ENCODE measurements at regions not wholly inside any gene's neighbourhood (a gene's known extent, or its start where the extent isn't known, plus 50 kb on each side); places are given as distances from the start of the nearest gene placed in this dataset.

DNA sequence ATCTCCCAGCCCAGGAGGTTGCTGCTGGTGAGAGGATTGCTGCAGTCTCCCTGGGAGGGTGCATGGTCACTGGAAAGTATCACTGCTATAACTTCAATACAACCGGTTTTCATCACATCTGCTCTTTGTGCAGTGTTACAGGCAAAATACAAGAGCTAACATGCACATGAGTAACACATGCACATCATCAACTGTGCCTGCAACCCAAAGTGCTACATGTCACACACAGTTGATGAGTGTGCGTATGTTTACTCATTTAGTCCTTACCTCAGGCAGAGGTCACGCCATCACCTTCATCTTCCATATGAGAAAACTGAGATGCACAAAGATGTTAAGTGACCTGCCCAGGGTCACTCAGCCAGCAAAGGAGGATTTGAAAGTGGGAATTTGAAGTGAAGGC lies 277.7 kb downstream of the FAM72C start:
- Histone ChIP-seq H3K4me3 (no peak overlapping the region), H3K27me3 (peaks cover 0 to 7% of the 10 kb centered on the region in 2 donors), H3K9me3 (no peaks in the 10 kb centered on the region), H3K27ac (no peak overlapping the region), H3K36me3 (no peaks in the 10 kb centered on the region), H3K4me1 (no peaks in the 10 kb centered on the region)
- TF ChIP-seq, protein P1, sequence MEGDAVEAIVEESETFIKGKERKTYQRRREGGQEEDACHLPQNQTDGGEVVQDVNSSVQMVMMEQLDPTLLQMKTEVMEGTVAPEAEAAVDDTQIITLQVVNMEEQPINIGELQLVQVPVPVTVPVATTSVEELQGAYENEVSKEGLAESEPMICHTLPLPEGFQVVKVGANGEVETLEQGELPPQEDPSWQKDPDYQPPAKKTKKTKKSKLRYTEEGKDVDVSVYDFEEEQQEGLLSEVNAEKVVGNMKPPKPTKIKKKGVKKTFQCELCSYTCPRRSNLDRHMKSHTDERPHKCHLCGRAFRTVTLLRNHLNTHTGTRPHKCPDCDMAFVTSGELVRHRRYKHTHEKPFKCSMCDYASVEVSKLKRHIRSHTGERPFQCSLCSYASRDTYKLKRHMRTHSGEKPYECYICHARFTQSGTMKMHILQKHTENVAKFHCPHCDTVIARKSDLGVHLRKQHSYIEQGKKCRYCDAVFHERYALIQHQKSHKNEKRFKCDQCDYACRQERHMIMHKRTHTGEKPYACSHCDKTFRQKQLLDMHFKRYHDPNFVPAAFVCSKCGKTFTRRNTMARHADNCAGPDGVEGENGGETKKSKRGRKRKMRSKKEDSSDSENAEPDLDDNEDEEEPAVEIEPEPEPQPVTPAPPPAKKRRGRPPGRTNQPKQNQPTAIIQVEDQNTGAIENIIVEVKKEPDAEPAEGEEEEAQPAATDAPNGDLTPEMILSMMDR (IDR thresholded peaks at IDR 0.05): no peak
- no peak for DNase-seq (ENCODE audit: low spot score)

DNA sequence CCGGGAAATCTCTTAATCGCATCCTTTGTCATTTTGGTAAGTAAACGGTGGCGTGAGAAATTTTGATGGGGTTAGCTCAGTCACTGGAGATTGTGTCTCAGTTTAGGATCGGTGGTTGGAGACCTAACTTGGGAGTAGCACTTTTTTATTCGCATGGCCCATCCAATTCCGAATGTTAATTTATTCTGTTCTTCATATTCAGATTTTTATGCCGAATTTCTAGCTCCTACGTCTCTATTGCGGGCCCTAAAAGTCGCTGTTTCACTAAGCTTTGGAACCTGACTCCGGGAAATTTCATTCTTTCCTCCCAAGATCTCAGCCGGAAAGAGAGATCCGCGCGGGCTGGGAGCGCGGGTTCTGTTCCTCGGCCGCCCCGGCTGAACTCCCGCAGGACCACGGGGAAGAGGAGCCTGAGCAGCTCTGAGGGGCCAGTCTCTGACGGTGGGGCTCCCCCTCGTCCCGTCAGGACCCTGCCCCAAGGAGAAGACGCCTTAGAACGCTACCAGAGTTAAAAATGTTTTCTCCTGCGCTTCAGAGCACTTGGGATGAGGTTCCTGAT lies 279.7 kb downstream of the FAM72C start:
- no peak overlapping the region for H3K27ac ChIP-seq
- H3K9me3 ChIP-seq: no peaks in the 10 kb centered on the region
- no peaks in the 10 kb centered on the region for H3K4me1 ChIP-seq
- peaks cover 0 to 2% of the 10 kb centered on the region in 2 donors for H3K27me3 ChIP-seq
- no peak overlapping the region for H3K4me3 ChIP-seq
- no peak for DNase-seq (ENCODE audit: low spot score)
- no peaks in the 10 kb centered on the region for H3K36me3 ChIP-seq
- TF ChIP-seq, protein P1 (IDR thresholded peaks at IDR 0.05): no peak

DNA sequence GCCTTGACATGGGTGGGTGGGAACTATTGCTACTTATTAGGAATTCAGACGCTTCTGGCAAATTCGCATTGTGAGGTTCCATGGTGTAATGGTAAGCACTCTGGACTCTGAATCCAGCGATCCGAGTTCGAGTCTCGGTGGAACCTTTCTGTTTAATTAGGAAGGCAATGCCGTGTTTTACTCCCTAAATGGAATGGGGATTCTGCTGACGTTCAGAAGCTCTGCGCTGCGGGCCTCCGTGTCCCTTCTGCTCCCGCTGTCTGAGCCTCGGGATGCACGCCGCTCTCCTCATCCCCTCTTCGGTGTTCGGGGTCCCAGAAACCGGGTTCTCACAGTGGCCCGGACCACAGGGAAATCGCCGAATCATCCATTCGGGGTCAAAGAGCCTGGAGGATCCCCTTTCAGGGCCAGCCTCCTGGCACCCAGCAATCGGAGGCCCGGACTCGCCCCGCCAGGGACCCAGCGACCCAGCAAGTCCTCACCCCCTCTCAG lies 280.3 kb downstream of the FAM72C start:
- H3K27ac ChIP-seq: no peak overlapping the region
- DNase-seq (ENCODE audit: low spot score): no peak
- H3K36me3 ChIP-seq: no peaks in the 10 kb centered on the region
- no peak overlapping the region for H3K4me3 ChIP-seq
- H3K9me3 ChIP-seq: no peaks in the 10 kb centered on the region
- peaks cover 0 to 2% of the 10 kb centered on the region in 2 donors for H3K27me3 ChIP-seq
- TF ChIP-seq, protein P1 (IDR thresholded peaks at IDR 0.05): no peak
- no peaks in the 10 kb centered on the region for H3K4me1 ChIP-seq

DNA sequence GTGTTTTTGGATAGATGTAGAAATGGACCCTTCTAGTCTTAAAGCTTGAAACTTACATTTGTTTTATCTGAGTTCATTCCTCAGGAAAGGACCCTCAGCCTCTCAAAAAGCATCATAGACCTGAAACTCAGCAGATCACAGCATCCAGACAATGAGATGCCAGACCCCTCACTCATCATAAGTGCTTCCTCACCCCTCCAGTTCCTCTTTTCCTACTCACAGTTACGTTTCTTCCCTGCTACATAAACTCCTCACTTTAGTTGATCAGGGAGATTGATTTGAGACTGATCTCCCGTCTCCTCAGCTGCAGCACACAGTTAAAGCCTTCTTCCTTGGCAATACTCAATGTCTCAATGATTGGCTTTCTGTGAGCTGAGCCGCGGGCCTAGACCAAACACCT lies 282.0 kb downstream of the FAM72C start:
- Histone ChIP-seq H3K4me3 (no peak overlapping the region), H3K27me3 (peaks cover 0 to 2% of the 10 kb centered on the region in 2 donors), H3K4me1 (no peaks in the 10 kb centered on the region), H3K36me3 (no peaks in the 10 kb centered on the region), H3K9me3 (no peaks in the 10 kb centered on the region), H3K27ac (no peak overlapping the region)
- DNase-seq (ENCODE audit: low spot score): no peak
- TF ChIP-seq, protein P1 (IDR thresholded peaks at IDR 0.05): no peak

DNA sequence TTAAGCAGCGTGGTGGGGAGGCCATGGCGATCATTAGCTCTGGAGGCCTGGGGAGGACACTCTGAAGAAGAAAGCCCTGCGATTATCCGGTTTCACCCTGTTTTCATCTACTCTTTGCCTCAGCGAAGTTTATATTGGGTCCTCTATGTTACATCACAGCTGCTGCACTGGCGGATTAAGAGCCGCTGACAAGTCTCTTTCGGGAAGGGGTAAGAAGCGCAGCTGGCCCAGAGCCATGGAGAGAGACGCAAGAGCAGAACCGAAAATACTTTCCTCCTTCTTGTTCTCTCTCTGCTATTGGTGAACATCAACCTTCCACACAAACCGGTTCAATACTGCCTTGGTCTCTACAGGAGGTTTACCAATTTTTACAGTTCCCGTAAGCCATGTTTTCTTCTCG lies 291.5 kb downstream of the FAM72C start:
- H3K27me3 ChIP-seq: no peaks in the 10 kb centered on the region
- TF ChIP-seq, protein P1 (IDR thresholded peaks at IDR 0.05): no peak

DNA sequence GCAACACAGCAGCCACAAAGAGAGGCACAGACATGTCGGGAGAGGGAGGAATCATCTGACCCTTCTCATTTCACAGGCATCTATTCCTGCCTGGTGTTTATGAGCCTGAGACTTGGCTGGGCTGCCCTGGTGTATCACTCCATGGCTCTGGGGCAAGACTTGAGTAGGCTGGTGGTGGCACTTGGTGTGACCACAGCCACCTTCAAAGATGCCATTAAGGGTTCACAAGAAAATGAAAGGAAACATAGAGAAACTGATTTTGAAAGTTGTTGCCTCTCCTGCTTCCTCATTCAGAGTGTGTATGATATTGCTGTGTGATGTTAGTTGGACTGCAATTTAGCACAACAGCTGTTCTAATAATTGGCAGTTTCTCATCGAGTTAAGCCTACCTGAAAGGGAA lies 298.8 kb downstream of the FAM72C start:
- DNase-seq (ENCODE audit: low spot score): no peak
- TF ChIP-seq, protein P1 (IDR thresholded peaks at IDR 0.05): no peak
- H3K27me3 ChIP-seq: no peaks in the 10 kb centered on the region
- no peak overlapping the region for H3K4me3 ChIP-seq
- H3K36me3 ChIP-seq: no peaks in the 10 kb centered on the region
- peaks cover 0 to 12% of the 10 kb centered on the region in 2 donors for H3K9me3 ChIP-seq
- H3K4me1 ChIP-seq: no peaks in the 10 kb centered on the region
- no peak overlapping the region for H3K27ac ChIP-seq

More for the DNA sequence above, 291.5 kb downstream of the FAM72C start:
- Histone ChIP-seq H3K4me3 (no peak overlapping the region), H3K9me3 (no peaks in the 10 kb centered on the region), H3K36me3 (no peaks in the 10 kb centered on the region), H3K4me1 (no peaks in the 10 kb centered on the region), H3K27ac (no peak overlapping the region)
- no peak for DNase-seq (ENCODE audit: low spot score)

Measured in right atrium auricular region (tissue), 2 donors.